GM12865 (cell line): ENCODE measurements at regions not wholly inside any gene's neighbourhood (a gene's known extent, or its start where the extent isn't known, plus 50 kb on each side); places are given as distances from the start of the nearest gene placed in this dataset.
"Not testable (repeated sequence)": the region's sequence is repeated elsewhere in the genome, so short reads cannot be mapped to it uniquely, and the experiment has no call there.

Experiments used
- DNase-seq: peaks from one replicate; pipeline ENCODE4 v3.0.0; 2010; ENCODE audit warnings: low read depth
- H3K4me3 ChIP-seq: 2 replicates; pipeline ENCODE4 v1.5.1; 2011; ENCODE audit warnings: mild to moderate bottlenecking, low read depth, low read length, control low read depth
- TF ChIP-seq, protein P1 (sequence below): IDR thresholded peaks from 2 replicates; pipeline ENCODE4 v1.5.1; 2011; ENCODE audit warnings: low read length, control low read depth, low read depth, inconsistent platforms; ENCODE audit not compliant: insufficient read depth; ENCODE audit errors: missing control alignments

DNA sequence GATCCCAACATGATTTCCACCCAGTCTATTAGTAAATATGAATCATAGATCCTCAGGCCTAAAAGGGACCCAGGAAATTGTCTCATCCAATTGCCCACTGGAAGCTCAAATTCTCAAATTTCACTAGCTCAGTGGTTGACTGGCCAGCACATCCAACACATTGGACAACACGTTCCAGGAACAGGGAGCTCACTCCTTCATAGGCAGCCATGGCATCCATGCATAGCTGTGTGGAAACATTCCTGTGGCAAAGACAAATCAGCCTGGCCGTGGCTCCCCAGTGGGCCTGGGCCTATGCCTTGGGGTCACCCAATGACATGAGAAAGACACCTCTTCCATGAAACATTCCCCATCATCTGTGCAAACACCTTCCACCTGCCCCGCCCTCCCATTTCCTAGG, 261.1 kb downstream of the ANAPC1 start:
- no peak overlapping the region for H3K4me3 ChIP-seq
- no peak for DNase-seq
- TF ChIP-seq, protein P1, sequence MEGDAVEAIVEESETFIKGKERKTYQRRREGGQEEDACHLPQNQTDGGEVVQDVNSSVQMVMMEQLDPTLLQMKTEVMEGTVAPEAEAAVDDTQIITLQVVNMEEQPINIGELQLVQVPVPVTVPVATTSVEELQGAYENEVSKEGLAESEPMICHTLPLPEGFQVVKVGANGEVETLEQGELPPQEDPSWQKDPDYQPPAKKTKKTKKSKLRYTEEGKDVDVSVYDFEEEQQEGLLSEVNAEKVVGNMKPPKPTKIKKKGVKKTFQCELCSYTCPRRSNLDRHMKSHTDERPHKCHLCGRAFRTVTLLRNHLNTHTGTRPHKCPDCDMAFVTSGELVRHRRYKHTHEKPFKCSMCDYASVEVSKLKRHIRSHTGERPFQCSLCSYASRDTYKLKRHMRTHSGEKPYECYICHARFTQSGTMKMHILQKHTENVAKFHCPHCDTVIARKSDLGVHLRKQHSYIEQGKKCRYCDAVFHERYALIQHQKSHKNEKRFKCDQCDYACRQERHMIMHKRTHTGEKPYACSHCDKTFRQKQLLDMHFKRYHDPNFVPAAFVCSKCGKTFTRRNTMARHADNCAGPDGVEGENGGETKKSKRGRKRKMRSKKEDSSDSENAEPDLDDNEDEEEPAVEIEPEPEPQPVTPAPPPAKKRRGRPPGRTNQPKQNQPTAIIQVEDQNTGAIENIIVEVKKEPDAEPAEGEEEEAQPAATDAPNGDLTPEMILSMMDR, result no peak

- no peak overlapping the region for H3K4me3 ChIP-seq
- TF ChIP-seq, protein P1, result no peak
These were observed 260.6 kb downstream of the ANAPC1 start for GRCh38 chr2:111623380-111623779.

DNA sequence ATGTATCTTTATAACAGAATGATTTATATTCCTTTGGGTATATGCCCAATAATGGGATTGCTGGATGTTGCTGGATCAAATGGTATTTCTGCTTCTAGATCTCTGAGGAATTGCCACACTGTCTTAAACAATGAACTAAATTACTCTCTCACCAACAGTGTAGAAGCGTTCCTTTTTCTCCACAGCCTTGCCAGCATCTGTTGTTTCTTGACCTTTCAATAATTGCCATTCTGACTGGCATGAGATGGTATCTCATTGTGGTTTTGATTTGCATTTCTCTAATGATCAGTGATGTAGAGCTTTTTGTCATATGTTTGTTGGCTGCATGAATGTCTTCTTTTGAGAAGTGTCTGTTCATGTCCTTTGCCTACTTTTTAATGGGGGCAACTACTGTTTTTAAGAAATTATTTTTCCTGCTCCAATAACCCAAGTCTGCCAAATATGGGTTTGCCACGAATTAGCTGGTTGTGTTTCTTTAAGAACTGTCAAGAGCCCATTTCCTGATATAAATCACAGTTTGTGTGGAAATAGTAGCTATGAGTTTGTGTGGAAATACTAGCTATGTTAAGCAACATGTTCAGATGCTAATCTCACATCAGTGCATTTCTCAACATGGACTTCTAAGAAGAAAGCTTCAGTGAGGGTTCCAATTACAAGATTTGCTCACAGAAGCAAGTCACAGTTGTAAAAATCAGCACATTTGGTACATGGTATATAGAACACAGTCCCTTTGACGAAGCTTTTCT, 259.4 kb downstream of the ANAPC1 start:
- DNase-seq, result no peak
- TF ChIP-seq, protein P1, result no peak
- no peak overlapping the region for H3K4me3 ChIP-seq

More at GRCh38 chr2:111623380-111623779, 260.6 kb downstream of the ANAPC1 start:
- no peak for DNase-seq

DNA sequence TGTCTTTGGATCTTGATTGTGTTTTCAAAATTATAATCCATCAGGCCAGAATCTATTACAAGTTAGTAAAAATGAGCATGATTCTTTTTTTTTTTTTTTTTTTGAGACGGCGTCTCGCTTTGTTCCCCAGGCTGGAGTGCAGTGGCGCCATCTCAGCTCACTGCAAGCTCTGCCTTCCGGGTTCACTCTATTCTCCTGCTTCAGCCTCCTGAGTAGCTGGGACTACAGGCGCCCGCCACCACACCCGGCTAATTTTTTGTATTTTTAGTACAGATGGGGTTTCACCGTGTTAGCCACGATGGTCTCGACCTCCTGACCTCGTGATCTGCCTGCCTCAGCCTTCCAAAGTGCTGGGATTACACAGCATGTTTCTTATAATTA, 258.8 kb downstream of the ANAPC1 start:
- not testable (repeated sequence) for H3K4me3 ChIP-seq, DNase-seq

- no peak overlapping the region for H3K4me3 ChIP-seq
- DNase-seq, result no peak
- TF ChIP-seq, protein P1, result no peak
These were observed 257.7 kb downstream of the ANAPC1 start for GRCh38 chr2:111626037-111626864.

GRCh38 chr2:111626865-111627163, 257.2 kb downstream of the ANAPC1 start:
- H3K4me3 ChIP-seq, result no peak overlapping the region
- TF ChIP-seq, protein P1, result no peak
- DNase-seq, result no peak

DNA sequence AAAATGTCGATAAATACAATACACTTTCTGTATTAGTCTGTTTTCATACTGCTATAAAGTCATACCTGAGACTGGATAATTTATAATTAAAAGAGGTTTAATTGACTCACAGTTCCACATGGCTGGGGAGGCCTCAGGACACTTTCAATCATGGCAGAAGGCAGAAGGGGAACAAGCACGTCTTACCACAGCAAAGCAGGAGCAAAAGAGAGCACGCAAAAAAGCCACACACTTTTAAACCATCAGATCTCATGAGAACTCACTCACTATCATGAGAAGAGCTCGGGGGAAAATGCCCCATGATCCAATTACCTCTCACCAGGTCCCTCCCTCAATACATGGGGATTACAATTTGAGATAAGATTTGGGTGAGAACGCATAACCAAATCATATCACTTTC, 256.7 kb downstream of the ANAPC1 start:
- no peak overlapping the region for H3K4me3 ChIP-seq
- TF ChIP-seq, protein P1, result no peak
- no peak for DNase-seq
